Esophagus squamous epithelium (tissue), 5 donors: ENCODE measurements at regions not wholly inside any gene's neighbourhood (a gene's known extent, or its start where the extent isn't known, plus 50 kb on each side); places are given as distances from the start of the nearest gene placed in this dataset.

Source experiments
- DNase-seq: peaks from one replicate; lab custom pipeline; 2025; lab: John Stamatoyannopoulos, UW
- H3K27ac ChIP-seq, 4 donors: fragments of 200-600 bp; sonication (generic); one replicate each; pipeline ENCODE4 v1.5.1; 2016 to 2019; ENCODE audit warnings: mild to moderate bottlenecking in 1 of 4
- H3K27me3 ChIP-seq, 4 donors: fragments of 200-600 bp; sonication (generic); 1 replicate in 3 of 4; 2 replicates in 1 of 4; pipeline versions ENCODE4 v1.5.1 to v1.6.0; 2017 to 2021; ENCODE audit warnings: antibody characterized with exemption in 1 of 4
- H3K36me3 ChIP-seq, 3 donors: fragments of 200-600 bp; sonication (generic); one replicate each; pipeline ENCODE4 v1.5.1; 2016 to 2019
- H3K4me1 ChIP-seq, 3 donors: fragments of 200-600 bp; sonication (generic); one replicate each; pipeline ENCODE4 v1.5.1; 2017 to 2019
- H3K4me3 ChIP-seq, 4 donors: fragments of 200-600 bp; sonication (generic); 1 replicate in 3 of 4; 2 replicates in 1 of 4; pipeline ENCODE4 v1.5.1; 2016 to 2019; ENCODE audit warnings: mild to moderate bottlenecking in 2 of 4, moderate library complexity in 1 of 4
- H3K9me3 ChIP-seq, 3 donors: fragments of 200-600 bp; sonication (generic); one replicate each; pipeline ENCODE4 v1.5.1; 2016 to 2019
- POLR2A ChIP-seq, 4 donors: fragments of 450-650 bp; IDR thresholded peaks; one replicate each; pipeline ENCODE4 v1.6.1; 2017; ENCODE audit warnings: antibody characterized with exemption in 4 of 4, mild to moderate bottlenecking in 4 of 4, moderate library complexity in 3 of 4
- WGBS, 2 donors: methylation state at CpG; one replicate each; pipeline ENCODE4 v1.1.5; 2018; 5-methylcytosine and 5-hydroxymethylcytosine counted together
- intact Hi-C: fragments of 100-400 bp; cut with DNase I; formaldehyde crosslinking; loops from one replicate; pipeline ENCODE4 v1.15.0; 2022
- TF ChIP-seq, protein P1 (sequence below), 6 experiments: fragments of 450-650 bp in 4 of 6; fragments of 200-600 bp in 2 of 6; sonication (generic) in 2 of 6; IDR thresholded peaks; one replicate each; pipeline ENCODE4 v1.5.1; 2016 to 2019; ENCODE audit warnings: antibody characterized with exemption in 6 of 6, mild to moderate bottlenecking in 4 of 6, moderate library complexity in 4 of 6
- donor health status: DM: yes; HTN: yes; CAD: no.

DNA sequence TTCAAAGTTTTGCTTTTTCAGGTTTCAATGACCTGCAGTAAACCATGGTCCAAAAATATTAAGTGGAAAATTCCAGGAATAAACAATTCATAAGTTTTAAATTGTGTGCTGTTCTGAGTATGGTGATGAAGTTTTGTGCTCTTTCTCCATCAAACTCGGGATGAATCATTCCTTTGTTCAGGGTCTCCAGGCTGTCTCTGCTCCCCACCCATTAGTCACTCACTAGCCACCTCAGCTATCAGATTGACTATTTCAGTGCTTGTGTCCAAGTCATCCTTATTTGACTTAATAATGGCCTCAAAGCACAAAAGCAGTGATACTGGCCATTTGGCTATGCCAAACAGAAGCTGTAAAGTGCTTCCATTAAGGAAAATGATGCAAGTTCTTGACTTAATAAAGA is 1140.4 kb downstream of the EFNB2 start:
- 70 to 79% methylated on average over 1 of the region's 1 CpG for WGBS, 2 donors
- intact Hi-C loops = no loop called here

GRCh38 chr13:105389373-105389772 is 1146.1 kb downstream of the EFNB2 start:
- Histone ChIP-seq H3K9me3 (no peaks in the 10 kb centered on the region), H3K36me3 (no peaks in the 10 kb centered on the region), H3K27ac (no peak overlapping the region), H3K4me1 (no peaks in the 10 kb centered on the region), H3K27me3 (no peaks in the 10 kb centered on the region), H3K4me3 (no peak overlapping the region)
- 55 to 60% methylated on average over 2 of the region's 2 CpGs for WGBS, 2 donors
- TF ChIP-seq, protein P1, sequence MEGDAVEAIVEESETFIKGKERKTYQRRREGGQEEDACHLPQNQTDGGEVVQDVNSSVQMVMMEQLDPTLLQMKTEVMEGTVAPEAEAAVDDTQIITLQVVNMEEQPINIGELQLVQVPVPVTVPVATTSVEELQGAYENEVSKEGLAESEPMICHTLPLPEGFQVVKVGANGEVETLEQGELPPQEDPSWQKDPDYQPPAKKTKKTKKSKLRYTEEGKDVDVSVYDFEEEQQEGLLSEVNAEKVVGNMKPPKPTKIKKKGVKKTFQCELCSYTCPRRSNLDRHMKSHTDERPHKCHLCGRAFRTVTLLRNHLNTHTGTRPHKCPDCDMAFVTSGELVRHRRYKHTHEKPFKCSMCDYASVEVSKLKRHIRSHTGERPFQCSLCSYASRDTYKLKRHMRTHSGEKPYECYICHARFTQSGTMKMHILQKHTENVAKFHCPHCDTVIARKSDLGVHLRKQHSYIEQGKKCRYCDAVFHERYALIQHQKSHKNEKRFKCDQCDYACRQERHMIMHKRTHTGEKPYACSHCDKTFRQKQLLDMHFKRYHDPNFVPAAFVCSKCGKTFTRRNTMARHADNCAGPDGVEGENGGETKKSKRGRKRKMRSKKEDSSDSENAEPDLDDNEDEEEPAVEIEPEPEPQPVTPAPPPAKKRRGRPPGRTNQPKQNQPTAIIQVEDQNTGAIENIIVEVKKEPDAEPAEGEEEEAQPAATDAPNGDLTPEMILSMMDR (IDR thresholded peaks at IDR 0.05) = no peak
- TF ChIP-seq POLR2A (IDR thresholded peaks at IDR 0.05) = no peak
- DNase-seq = no peak
- intact Hi-C loops = no loop called here

More for the DNA sequence above, 1140.4 kb downstream of the EFNB2 start:
- TF ChIP-seq POLR2A (IDR thresholded peaks at IDR 0.05) = no peak
- TF ChIP-seq, protein P1 (IDR thresholded peaks at IDR 0.05) = no peak
- H3K4me1 ChIP-seq = no peaks in the 10 kb centered on the region
- no peaks in the 10 kb centered on the region for H3K36me3 ChIP-seq
- DNase-seq = no peak
- no peaks in the 10 kb centered on the region for H3K9me3 ChIP-seq
- no peak overlapping the region for H3K4me3 ChIP-seq
- H3K27me3 ChIP-seq = no peaks in the 10 kb centered on the region
- no peak overlapping the region for H3K27ac ChIP-seq

DNA sequence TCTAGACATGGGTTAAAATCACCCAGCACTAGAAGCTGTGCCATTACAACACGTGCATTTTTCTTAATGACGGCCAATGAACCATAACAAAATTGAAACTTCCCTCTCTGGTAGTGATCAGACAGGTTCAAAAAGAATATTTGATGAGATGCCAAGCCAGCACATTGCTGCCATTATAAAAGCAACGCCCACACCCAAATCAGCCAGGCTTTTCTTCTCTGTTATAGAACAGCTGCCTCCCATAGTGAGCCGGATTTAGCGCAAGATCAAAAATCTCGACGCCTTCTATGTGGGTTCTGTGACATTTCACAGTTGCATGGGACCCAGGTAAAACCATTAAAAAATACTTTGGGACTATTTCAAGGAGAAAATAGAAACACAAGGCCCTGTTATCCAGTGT is 1158.0 kb downstream of the EFNB2 start:
- TF ChIP-seq, protein P1 (IDR thresholded peaks at IDR 0.05) = no peak
- no peak for TF ChIP-seq POLR2A (IDR thresholded peaks at IDR 0.05)
- Histone ChIP-seq H3K9me3 (no peaks in the 10 kb centered on the region), H3K4me3 (no peak overlapping the region), H3K27ac (no peak overlapping the region), H3K27me3 (no peaks in the 10 kb centered on the region), H3K4me1 (peaks cover 0 to 13% (median 0%) of the 10 kb centered on the region in 3 donors), H3K36me3 (no peaks in the 10 kb centered on the region)
- no peak for DNase-seq
- 40 to 42% methylated on average over 7 of the region's 7 CpGs for WGBS, 2 donors
- intact Hi-C loops = no loop called here

DNA sequence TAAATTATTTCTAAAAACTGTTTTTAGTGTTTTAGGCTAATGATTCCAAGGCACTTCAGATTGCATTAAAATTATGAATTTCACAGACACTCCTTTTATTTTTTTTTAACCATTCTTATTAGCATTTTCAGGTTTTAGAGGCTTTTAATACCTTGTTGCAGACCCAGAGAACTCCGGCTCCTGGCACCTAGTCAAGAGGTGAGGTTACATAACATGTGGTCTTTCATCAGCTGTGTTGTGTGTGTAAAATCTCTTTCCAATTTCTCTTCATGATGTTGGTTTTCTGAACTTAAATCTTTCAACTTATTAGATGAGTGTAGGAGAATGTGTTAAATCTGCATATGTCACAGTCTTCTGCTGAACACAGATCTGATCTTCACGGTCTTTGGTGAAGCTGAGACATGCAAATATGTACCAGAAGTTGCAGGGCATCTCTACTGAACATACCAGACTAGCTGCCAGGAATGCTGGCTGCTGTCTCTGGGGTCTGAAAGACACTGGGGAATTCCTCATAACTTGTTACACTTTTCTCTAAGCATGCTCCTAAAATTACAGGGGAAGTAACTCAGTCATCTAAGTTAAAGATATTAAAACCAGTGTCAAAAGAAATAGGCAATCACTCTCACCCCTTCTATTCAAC is 1165.3 kb downstream of the EFNB2 start:
- H3K9me3 ChIP-seq = no peaks in the 10 kb centered on the region
- no peak overlapping the region for H3K4me3 ChIP-seq
- 47 to 62% methylated on average over 2 of the region's 2 CpGs for WGBS, 2 donors
- no peak for TF ChIP-seq POLR2A (IDR thresholded peaks at IDR 0.05)
- TF ChIP-seq, protein P1 (IDR thresholded peaks at IDR 0.05) = no peak
- no peaks in the 10 kb centered on the region for H3K4me1 ChIP-seq
- H3K27me3 ChIP-seq = no peaks in the 10 kb centered on the region
- no peaks in the 10 kb centered on the region for H3K36me3 ChIP-seq
- DNase-seq = no peak
- no peak overlapping the region for H3K27ac ChIP-seq
- intact Hi-C loops = no loop called here

DNA sequence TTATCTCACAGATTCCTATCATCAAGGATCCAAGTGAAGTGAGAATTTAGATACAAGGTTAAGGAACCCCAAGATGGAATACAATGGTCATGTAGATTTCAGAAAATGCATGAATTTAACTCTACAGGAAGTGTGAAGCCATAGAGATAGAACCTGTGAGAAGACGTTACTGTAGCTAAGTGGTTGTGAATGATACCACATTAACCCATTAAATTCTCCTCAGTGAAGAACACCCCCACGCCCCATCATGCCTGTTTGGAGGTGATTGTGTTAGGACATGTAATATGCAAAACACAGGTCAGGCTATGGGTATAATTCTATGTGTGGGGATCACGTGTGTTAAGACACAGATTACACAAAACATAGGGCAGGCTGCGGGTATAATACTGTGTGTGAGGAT is 1166.7 kb downstream of the EFNB2 start:
- peaks cover 0 to 4% (median 0%) of the 10 kb centered on the region in 3 donors for H3K4me1 ChIP-seq
- TF ChIP-seq, protein P1 (IDR thresholded peaks at IDR 0.05) = no peak
- no peak for TF ChIP-seq POLR2A (IDR thresholded peaks at IDR 0.05)
- 80 to 88% methylated on average over 4 of the region's 4 CpGs for WGBS, 2 donors
- intact Hi-C loops = no loop called here
- DNase-seq = no peak
- no peaks in the 10 kb centered on the region for H3K27me3 ChIP-seq
- no peaks in the 10 kb centered on the region for H3K36me3 ChIP-seq
- no peak overlapping the region for H3K4me3 ChIP-seq
- no peaks in the 10 kb centered on the region for H3K9me3 ChIP-seq
- no peak overlapping the region for H3K27ac ChIP-seq
